ENCODE measurements at regions not wholly inside any gene's neighbourhood (a gene's known extent, or its start where the extent isn't known, plus 50 kb on each side); places are given as distances from the start of the nearest gene placed in this dataset.

GRCh38 chr1:213391445-213391844 is 340.4 kb downstream of the RPS6KC1 start:
- no peak overlapping the region for H2AFZ ChIP-seq (ENCODE audit: low read length)
- H3K36me3 ChIP-seq (replicated peaks; ENCODE audit: insufficient read depth, low read length), result no peaks in the 10 kb centered on the region
- no peaks in the 10 kb centered on the region for H3K27me3 ChIP-seq (replicated peaks; ENCODE audit: insufficient read depth, low read length)
- no peaks in the 10 kb centered on the region for H3K4me1 ChIP-seq (ENCODE audit: low read length)
- no peak overlapping the region for H3K4me2 ChIP-seq (ENCODE audit: low read depth, low read length)
- H3K9ac ChIP-seq (ENCODE audit: low read length), result no peak overlapping the region
- no peaks in the 10 kb centered on the region for H3K9me2 ChIP-seq (replicated peaks; ENCODE audit: insufficient read depth, low read length)
- TF ChIP-seq EZH2 (optimal IDR thresholded peaks at IDR 0.05; ENCODE audit: low read depth, low read length), result no peak
- TF ChIP-seq EZH2phosphoT487 (IDR thresholded peaks at IDR 0.05; ENCODE audit: low read length), result no peak
- no peak for TF ChIP-seq CTCF (IDR thresholded peaks at IDR 0.05; ENCODE audit: low read length)
- H3K79me2 ChIP-seq (ENCODE audit: low read length), result no peaks in the 10 kb centered on the region
- DNase-seq, result no peak
- no peak overlapping the region for H3K4me3 ChIP-seq (ENCODE audit: low read length)
- H3F3A ChIP-seq (ENCODE audit: insufficient read depth, low read length), result no peaks in the 10 kb centered on the region
- H3K9me3 ChIP-seq (replicated peaks; ENCODE audit: insufficient read depth, low read length), result no peaks in the 10 kb centered on the region
- no peaks in the 10 kb centered on the region for H4K20me1 ChIP-seq (ENCODE audit: insufficient read depth, low read length)
- no peak overlapping the region for H3K27ac ChIP-seq (ENCODE audit: low read length)

- H3K27ac ChIP-seq (ENCODE audit: low read length), result no peak overlapping the region
- H3K27me3 ChIP-seq (replicated peaks; ENCODE audit: insufficient read depth, low read length), result no peaks in the 10 kb centered on the region
- H3K36me3 ChIP-seq (replicated peaks; ENCODE audit: insufficient read depth, low read length), result no peaks in the 10 kb centered on the region
- no peaks in the 10 kb centered on the region for H3K9me2 ChIP-seq (replicated peaks; ENCODE audit: insufficient read depth, low read length)
- no peak overlapping the region for H3K4me2 ChIP-seq (ENCODE audit: low read depth, low read length)
- H3K9me3 ChIP-seq (replicated peaks; ENCODE audit: insufficient read depth, low read length), result no peaks in the 10 kb centered on the region
- no peaks in the 10 kb centered on the region for H3F3A ChIP-seq (ENCODE audit: insufficient read depth, low read length)
- H3K9ac ChIP-seq (ENCODE audit: low read length), result no peak overlapping the region
- TF ChIP-seq EZH2 (optimal IDR thresholded peaks at IDR 0.05; ENCODE audit: low read depth, low read length) (no peak), CTCF (IDR thresholded peaks at IDR 0.05; ENCODE audit: low read length) (no peak), EZH2phosphoT487 (IDR thresholded peaks at IDR 0.05; ENCODE audit: low read length) (no peak)
- H4K20me1 ChIP-seq (ENCODE audit: insufficient read depth, low read length), result no peaks in the 10 kb centered on the region
- no peak for DNase-seq
- no peaks in the 10 kb centered on the region for H3K4me1 ChIP-seq (ENCODE audit: low read length)
- no peak overlapping the region for H2AFZ ChIP-seq (ENCODE audit: low read length)
- no peak overlapping the region for H3K4me3 ChIP-seq (ENCODE audit: low read length)
- no peaks in the 10 kb centered on the region for H3K79me2 ChIP-seq (ENCODE audit: low read length)
These were observed 342.8 kb downstream of the RPS6KC1 start for GRCh38 chr1:213393860-213394259.

GRCh38 chr1:213394837-213395236 is 343.8 kb downstream of the RPS6KC1 start:
- Histone ChIP-seq H3K4me2 (ENCODE audit: low read depth, low read length) (no peak overlapping the region), H4K20me1 (ENCODE audit: insufficient read depth, low read length) (no peaks in the 10 kb centered on the region), H3K4me3 (ENCODE audit: low read length) (no peak overlapping the region), H3K9me2 (replicated peaks; ENCODE audit: insufficient read depth, low read length) (no peaks in the 10 kb centered on the region), H3K27ac (ENCODE audit: low read length) (no peak overlapping the region), H3K4me1 (ENCODE audit: low read length) (no peaks in the 10 kb centered on the region), H3K36me3 (replicated peaks; ENCODE audit: insufficient read depth, low read length) (no peaks in the 10 kb centered on the region), H3F3A (ENCODE audit: insufficient read depth, low read length) (no peaks in the 10 kb centered on the region), H3K27me3 (replicated peaks; ENCODE audit: insufficient read depth, low read length) (no peaks in the 10 kb centered on the region), H3K9ac (ENCODE audit: low read length) (no peak overlapping the region), H2AFZ (ENCODE audit: low read length) (no peak overlapping the region), H3K79me2 (ENCODE audit: low read length) (no peaks in the 10 kb centered on the region), H3K9me3 (replicated peaks; ENCODE audit: insufficient read depth, low read length) (no peaks in the 10 kb centered on the region)
- no peak for TF ChIP-seq EZH2phosphoT487 (IDR thresholded peaks at IDR 0.05; ENCODE audit: low read length)
- TF ChIP-seq EZH2 (optimal IDR thresholded peaks at IDR 0.05; ENCODE audit: low read depth, low read length), result no peak
- no peak for TF ChIP-seq CTCF (IDR thresholded peaks at IDR 0.05; ENCODE audit: low read length)
- no peak for DNase-seq

All from MM.1S (cell line).